T47D (cell line): ENCODE measurements at regions not wholly inside any gene's neighbourhood (a gene's known extent, or its start where the extent isn't known, plus 50 kb on each side); places are given as distances from the start of the nearest gene placed in this dataset.

Experiments
- DNase-seq, 2 experiments: peaks; one replicate each; pipeline versions ENCODE4 v3.0.0 to v3.0.0-alpha.2; 2011 to 2012; ENCODE audit warnings: low read depth in 1 of 2, low spot score in 1 of 2
- JUND ChIP-seq: IDR thresholded peaks from 2 replicates; pipeline ENCODE4 v1.6.1; 2012; ENCODE audit warnings: low read depth
- in situ Hi-C: cut with HindIII; loops from 2 replicates; pipeline ENCODE4 v1.10.0; 2016; ENCODE audit warnings: low sequenced_read_pairs, low pct_unique_long_range_greater_than_20kb

DNA sequence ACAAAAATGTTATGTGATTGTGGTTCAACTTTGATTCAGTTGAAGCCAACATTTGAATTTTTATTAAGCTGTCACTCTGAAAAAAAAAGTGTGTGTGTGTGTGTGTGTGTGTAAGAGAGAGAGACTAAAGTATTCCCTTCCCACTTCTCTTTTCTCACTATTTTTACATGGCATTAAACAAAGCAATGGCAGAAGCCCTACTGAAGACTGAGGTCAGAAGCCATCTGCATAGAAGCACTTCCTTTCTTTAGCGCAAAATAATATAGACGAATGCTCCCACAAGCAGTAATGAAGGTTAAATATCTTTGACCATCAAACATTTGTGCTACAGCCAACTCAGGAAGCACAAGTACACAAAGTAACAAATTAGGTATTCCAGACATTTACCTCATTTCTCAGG is 540.5 kb downstream of the KCTD16 start:
- no peak for TF ChIP-seq JUND

DNA sequence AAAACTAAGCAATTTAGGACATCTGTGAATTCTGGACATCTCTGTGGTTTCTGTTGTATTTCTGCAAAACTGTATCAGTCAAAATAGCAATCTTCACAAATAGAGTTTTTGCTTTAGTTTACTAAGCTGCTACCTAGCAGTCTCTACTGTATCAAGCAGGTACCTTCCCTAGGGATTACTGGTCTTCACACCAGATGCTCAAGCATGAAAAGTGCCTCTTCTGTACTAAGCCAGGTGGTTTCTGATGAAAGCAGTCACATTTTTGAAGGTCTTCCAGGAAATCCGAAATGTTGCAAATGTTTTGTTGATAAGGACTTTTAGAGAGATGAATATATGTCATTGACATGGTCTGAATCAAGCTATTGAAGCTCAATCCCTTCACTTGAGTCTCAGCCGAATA is 540.0 kb downstream of the KCTD16 start:
- in situ Hi-C loops: no loop called here
- DNase-seq: no peak
- no peak for TF ChIP-seq JUND

More for the DNA sequence above, 540.5 kb downstream of the KCTD16 start:
- no peak for DNase-seq
- in situ Hi-C loops: no loop called here

DNA sequence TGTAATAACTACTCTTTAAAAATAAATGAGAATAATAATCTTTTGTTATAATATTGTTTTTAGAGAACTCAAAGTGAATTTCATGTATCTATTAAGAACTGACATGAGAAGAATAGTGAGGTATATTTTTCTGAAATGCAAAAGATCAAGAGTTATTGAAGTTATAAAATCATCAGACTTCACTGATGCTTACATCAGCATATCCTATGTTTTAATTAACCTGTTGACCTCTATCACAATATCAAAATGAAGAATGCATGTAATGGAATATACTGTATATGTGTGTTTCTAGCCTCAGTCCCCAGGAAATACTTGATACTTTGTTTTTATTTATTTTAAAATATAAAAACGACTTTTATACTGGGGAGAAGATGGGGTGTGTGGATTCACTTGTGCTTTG is 533.1 kb downstream of the KCTD16 start:
- DNase-seq: no peak
- in situ Hi-C loops: no loop called here
- no peak for TF ChIP-seq JUND

DNA sequence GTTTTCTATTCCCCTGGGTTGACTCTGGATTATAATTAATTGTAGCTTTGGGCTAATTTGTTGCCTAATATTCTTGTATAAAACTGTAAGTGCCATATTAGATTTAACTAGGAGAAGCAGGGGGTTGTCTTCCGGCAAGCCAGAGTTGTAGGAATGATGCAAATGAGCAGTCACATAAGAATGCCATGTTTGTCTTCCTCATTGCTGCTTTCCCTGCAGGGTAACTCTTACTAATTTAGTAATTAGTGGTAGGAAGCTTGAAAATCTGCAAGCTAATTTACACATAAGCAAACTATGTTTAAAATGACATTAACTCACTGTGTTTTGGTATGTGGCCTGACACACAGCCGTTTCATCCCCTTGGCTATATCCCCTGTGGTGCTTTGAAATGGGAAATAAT is 527.8 kb downstream of the KCTD16 start:
- DNase-seq: no peak
- in situ Hi-C loops: no loop called here
- TF ChIP-seq JUND: no peak

DNA sequence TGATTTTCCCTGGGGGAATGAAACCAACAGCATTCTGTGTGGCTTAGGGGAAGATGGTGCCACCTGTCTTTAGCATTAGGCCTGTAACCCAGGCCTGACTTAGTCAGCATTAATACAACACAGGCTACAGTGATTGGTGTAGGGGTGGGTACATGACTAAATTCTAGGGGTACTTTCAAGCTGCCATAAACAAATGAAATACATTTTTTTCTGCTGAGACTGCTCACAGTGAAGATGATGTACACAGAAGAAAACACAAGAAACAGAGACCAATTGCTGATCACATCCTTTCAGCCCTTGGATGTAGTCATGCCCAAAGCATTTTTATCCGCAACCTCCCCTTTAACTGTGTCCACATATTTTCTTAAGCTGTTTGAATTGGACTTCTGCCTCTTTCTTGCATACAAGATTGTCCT is 527.2 kb downstream of the KCTD16 start:
- in situ Hi-C loops: no loop called here
- DNase-seq: peak in 1 of 2 experiments; percentile 9

DNA sequence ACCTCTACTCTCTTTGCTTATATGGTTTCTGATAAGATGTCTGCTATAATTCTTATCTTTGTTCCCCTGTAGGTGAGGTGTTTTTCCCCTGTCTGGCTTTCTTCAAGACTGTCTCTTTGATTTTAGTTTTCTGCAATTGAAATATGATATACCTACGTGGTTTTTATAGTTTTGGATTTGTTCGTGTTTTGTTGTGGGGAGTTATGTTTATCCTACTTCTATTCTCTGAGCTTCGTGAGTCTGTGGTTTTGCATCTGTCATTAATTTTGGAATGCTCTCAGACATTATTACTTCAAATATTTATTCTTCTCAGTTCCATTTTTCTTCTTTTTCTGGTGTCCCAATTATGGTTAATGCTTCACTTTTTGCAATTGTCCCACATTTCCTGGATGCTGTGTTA is 521.3 kb downstream of the KCTD16 start:
- TF ChIP-seq JUND: no peak
- in situ Hi-C loops: no loop called here

More for the DNA sequence above, 527.2 kb downstream of the KCTD16 start:
- no peak for TF ChIP-seq JUND

DNA sequence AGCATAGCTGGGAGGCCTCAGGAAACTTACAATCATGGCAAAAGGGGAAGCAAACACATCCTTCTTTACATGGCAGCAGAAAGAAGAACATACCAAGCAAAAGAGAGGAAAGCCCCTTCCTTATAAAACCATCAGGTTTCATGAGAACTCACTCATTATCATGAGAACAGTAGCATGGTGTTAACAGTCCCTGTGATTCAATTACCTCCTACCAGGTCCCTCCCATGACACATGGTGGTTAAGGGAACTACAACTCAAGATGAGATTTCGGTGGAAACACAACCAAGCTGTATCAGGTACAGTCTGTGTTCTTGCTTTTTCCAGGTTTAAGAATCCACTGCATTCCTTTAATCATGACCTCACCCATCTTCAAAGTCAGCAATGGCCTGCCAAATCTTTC is 514.2 kb downstream of the KCTD16 start:
- no peak for TF ChIP-seq JUND
- in situ Hi-C loops: no loop called here
- DNase-seq: no peak

More for the DNA sequence above, 521.3 kb downstream of the KCTD16 start:
- no peak for DNase-seq

DNA sequence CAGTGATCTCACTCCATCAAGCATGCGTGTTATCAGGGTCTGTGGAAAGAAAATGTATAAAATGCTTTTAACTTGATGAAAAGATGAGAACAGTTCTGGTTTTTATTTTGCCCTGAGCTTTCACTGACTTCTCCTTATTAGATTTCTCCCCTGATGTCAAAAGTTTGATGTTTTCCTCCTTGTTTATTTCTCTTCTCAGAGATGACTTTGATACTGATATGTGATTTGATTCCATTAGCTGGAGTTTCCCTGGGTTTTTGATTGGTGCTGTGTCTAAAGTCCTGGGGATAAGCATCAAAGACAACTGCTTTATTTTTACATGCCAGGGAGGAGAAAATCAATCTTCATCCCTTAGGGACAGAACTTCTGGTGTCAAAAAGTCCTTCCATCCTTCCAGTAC is 510.0 kb downstream of the KCTD16 start:
- TF ChIP-seq JUND: no peak
- in situ Hi-C loops: no loop called here
- no peak for DNase-seq

DNA sequence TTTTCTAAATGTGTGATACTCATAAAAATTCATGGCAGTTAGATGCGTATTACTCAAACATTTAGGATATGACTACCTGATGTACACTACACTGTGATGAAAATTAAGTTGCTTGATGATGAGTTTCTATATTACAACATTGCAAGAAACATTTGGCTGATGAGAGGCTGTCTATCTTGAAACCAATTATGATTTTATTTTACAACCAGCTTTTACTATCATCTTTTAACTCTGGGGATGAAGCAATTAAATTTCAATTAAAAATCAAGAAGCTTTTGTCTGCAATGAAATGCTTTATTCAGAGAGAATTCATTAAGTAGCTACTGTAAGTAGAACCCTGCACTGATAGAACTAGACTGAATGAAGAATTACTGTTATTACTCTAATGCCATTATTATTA is 500.4 kb downstream of the KCTD16 start:
- in situ Hi-C loops: no loop called here
- TF ChIP-seq JUND: no peak
- DNase-seq: no peak

DNA sequence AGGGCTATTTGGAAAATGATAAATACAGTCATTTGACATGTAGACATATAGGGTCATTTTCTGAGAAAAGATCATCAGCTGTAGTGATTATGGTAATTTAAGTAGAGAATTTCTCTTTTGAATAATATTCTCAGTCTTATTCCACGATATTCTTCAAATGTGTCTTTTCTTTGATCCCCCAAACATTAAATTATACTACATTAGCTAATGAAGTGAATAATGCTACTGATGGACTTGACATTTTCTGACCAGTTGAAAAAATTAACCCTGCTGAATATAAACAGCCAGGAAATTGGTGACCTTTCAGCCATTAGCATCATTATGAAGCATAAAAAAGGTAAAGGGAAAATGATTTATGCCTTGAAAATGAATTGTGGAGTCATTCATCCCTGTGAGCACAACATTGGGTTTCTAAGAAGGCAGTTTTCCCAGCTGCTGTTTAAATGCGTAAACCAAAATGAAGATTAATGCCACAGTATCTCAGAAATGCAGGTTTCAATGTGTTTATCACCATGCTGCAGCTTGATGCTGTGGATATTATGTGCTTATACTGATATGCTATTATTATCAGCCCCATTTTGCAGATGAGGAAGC is 489.1 kb downstream of the KCTD16 start:
- TF ChIP-seq JUND: no peak
- in situ Hi-C loops: no loop called here
- no peak for DNase-seq

DNA sequence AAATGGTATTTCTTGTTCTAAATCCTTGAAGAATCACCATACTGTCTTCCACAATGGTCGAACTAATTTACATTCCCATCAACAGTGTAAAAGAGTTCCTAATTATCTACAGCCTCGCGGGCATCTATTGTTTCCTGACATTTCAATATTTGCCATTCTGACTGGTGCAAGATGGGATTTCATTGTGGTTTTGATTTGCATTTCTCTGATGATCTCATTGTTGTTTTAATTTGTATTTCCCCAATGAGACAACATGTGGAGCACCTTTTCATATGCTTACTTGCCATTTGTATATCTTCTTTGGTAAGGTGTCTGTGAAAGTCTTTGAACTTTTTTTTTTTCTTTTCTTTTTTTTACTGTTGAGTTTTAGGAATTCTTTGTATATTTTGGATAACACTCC is 473.6 kb downstream of the KCTD16 start:
- TF ChIP-seq JUND: no peak
- in situ Hi-C loops: no loop called here
- DNase-seq: no peak

DNA sequence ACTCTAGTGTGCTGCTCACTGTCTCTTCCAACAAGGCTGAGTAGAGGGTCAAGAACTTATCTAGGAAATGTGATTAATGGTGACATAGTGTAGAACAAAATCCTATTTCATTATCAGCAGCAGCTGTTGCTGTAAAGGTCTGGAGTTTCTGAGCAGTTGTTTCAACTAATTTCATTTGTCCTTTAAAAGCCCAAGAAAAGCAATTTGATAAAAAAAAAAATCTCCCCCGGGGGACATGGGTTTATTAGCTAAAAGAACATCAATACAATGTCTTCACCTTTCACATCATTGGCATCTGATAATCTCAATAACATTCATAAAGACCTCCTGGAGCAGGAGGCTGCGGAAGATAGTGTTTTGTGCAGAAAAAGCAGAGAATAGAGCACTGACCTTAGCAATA is 468.1 kb downstream of the KCTD16 start:
- no peak for TF ChIP-seq JUND
- DNase-seq: no peak
- in situ Hi-C loops: no loop called here

DNA sequence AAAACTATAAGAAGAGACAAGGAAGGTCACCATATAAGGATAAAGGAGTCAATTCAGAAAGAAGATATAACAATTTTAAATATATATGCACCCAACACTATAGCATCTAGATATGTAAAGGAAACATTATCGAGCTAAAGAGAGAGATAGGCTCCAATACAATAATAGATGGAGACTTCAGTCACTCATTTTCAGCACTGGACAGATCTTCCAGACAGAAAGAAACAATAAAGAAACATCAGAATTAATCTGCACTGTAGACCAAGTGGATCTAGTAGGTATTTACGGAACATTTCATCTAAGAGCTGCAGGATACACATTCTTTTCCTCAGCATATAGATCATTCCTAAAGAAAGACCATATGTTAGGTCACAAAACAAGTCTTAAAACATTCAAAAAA is 463.5 kb downstream of the KCTD16 start:
- in situ Hi-C loops: no loop called here
- DNase-seq: no peak
- TF ChIP-seq JUND: no peak

DNA sequence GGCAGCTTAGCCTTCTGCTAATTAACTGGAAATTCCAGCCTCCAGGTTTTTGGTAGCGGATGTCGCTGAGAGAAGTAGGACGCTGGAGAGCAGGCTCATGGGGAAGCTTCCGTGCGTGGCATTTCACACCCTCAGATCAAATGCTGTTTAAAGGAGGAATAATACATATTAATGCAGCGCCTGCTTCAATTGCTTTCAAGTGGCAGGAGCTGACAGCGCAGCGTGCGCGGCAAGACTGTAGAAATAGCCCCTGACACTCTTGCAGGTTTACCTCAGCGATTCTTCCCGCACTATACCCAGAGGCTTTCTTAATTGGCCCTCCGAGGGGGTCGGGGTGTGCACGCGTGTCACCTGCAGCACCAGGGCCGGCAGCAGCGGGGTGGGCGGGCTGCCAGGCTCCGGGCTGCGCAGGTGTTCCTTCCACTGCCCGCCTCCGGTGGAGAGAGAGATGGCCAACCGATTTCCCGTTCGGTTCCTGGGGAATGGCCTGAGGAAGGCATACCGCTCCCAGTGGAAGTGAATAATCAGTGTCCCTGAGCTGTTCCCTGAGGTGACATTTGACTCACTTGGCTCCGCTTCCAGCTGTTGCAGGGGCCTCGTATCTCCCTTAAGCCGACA is 427.9 kb downstream of the KCTD16 start:
- in situ Hi-C loops: no loop called here
- peak in 1 of 2 experiments; percentile 41 for DNase-seq
- TF ChIP-seq JUND: no peak
